ENCODE measurements at regions not wholly inside any gene's neighbourhood (a gene's known extent, or its start where the extent isn't known, plus 50 kb on each side); places are given as distances from the start of the nearest gene placed in this dataset.

GRCh38 chr12:46445551-46446235 lies 73.1 kb upstream of the SLC38A2 start:
- H3K36me3 ChIP-seq, result no peaks in the 10 kb centered on the region
- no peak for DNase-seq
- no peaks in the 10 kb centered on the region for H3K4me1 ChIP-seq

GRCh38 chr12:46445093-46445492 lies 72.5 kb upstream of the SLC38A2 start:
- H3K36me3 ChIP-seq, result no peaks in the 10 kb centered on the region
- no peaks in the 10 kb centered on the region for H3K27me3 ChIP-seq
- H3K4me3 ChIP-seq, result no peak overlapping the region
- H3K9me3 ChIP-seq (replicated peaks), result no peaks in the 10 kb centered on the region
- H3K27ac ChIP-seq, result no peak overlapping the region
- DNase-seq, result no peak
- H3K4me1 ChIP-seq, result no peaks in the 10 kb centered on the region

More at GRCh38 chr12:46445551-46446235, 73.1 kb upstream of the SLC38A2 start:
- no peaks in the 10 kb centered on the region for H3K9me3 ChIP-seq (replicated peaks)
- no peaks in the 10 kb centered on the region for H3K27me3 ChIP-seq
- no peak overlapping the region for H3K4me3 ChIP-seq
- no peak overlapping the region for H3K27ac ChIP-seq

DNA sequence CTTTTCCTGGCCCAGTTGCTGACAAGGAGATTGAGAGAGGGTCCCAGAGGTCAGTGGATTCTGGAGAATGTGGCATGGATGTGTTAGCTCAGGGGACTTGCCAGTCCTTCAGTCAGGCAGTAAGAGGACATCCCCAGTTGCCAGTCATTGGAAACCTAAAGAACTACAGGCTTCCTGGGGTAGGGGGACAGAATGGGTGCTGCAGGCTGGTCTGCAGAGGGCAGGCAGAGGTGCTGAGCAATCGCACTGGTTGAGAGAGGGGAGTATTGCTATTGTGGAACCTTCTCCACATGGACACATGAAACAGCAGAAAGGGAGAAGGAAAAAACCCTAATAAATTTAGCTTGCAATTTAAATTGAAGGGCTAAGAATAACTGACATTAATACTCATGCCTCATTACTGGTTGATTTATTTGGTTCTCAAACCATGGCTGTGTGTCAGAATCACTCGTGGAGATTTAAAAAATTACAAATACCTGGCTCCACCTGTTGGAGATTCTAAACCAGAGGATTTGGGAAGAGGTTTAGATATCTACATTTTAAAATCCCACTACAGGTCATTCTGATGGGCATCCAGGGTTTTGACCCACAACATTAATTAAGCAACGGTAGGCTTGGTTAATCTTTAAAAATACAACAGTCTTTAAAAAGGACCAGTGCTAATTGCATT lies 71.2 kb upstream of the SLC38A2 start:
- Histone ChIP-seq H3K27ac (no peak overlapping the region), H3K4me1 (no peaks in the 10 kb centered on the region), H3K9me3 (replicated peaks) (no peaks in the 10 kb centered on the region), H3K27me3 (no peaks in the 10 kb centered on the region), H3K36me3 (no peaks in the 10 kb centered on the region), H3K4me3 (no peak overlapping the region)
- DNase-seq, result no peak

- Histone ChIP-seq H3K27me3 (no peaks in the 10 kb centered on the region), H3K4me3 (no peak overlapping the region), H3K27ac (no peak overlapping the region), H3K4me1 (no peaks in the 10 kb centered on the region), H3K9me3 (replicated peaks) (no peaks in the 10 kb centered on the region), H3K36me3 (no peaks in the 10 kb centered on the region)
- DNase-seq, result no peak
Measured at GRCh38 chr12:46442738-46443137, 70.2 kb upstream of the SLC38A2 start.

GRCh38 chr12:46442239-46442638 lies 69.7 kb upstream of the SLC38A2 start:
- Histone ChIP-seq H3K4me3 (no peak overlapping the region), H3K4me1 (no peaks in the 10 kb centered on the region), H3K27me3 (no peaks in the 10 kb centered on the region), H3K9me3 (replicated peaks) (no peaks in the 10 kb centered on the region), H3K27ac (no peak overlapping the region), H3K36me3 (no peaks in the 10 kb centered on the region)
- no peak for DNase-seq

DNA sequence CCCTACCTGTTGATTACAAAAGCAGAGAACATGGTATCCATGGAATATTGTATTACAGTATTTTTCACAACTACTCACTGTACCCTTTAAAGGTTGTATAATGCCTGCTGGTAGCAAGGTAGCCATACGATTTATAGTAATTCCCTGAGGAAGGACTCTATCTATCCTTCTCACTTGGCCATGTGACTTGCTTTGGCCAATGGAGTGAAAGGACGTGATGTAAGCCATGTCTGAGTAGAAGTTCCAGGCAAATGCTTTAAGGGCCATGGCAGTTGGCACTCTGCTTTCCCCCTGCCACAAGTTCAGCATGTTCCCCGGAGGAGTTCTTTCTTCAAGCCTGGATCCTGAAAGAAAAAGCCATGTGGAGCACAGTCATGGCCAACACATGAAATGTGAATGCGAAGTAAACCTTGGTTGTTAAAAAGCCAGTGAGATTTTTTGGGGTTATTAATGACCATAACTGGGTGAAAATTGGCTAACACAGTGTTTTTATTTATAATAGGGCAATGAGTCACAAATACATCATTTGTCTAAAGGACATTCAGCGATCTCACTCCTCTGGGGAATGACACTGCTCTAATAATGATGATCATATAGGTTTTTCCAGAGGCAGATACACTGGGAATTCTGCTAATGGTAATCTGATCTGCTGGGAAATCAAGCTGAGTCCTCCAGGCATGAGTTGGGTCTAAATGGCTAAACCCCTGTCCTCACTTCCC lies 67.4 kb upstream of the SLC38A2 start:
- no peak overlapping the region for H3K27ac ChIP-seq
- H3K9me3 ChIP-seq (replicated peaks), result no peaks in the 10 kb centered on the region
- peak in 1 of 2 experiments; percentile 64 for DNase-seq
- H3K4me1 ChIP-seq, result 0 out of 2 replicates have a peak, but pooled peaks cover 3% of the 10 kb centered on the region
- no peaks in the 10 kb centered on the region for H3K36me3 ChIP-seq
- no peak overlapping the region for H3K4me3 ChIP-seq
- H3K27me3 ChIP-seq, result no peaks in the 10 kb centered on the region

- Histone ChIP-seq H3K36me3 (no peaks in the 10 kb centered on the region), H3K27me3 (no peaks in the 10 kb centered on the region), H3K9me3 (replicated peaks) (no peaks in the 10 kb centered on the region), H3K27ac (no peak overlapping the region), H3K4me1 (0 out of 2 replicates have a peak, but pooled peaks cover 3% of the 10 kb centered on the region), H3K4me3 (no peak overlapping the region)
- no peak for DNase-seq
Measured at GRCh38 chr12:46438719-46439319, 66.2 kb upstream of the SLC38A2 start.

DNA sequence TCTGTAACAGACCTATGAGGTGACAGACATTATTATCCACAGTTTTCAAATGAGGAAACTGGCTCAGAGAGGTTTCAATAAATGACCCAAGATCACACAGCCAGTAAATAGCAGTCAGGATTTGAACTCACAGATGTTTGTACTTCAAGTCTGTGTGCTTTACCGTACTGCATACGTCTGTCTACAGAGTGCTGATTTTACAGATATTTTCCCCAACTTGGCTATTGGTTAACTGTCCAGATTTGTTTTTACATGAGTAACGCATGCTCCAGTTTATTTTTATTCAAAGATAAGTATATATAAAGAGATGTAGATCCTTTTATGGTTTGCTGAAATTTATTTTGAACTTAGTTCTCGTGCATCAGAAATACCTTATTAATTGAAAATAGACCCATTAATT lies 65.7 kb upstream of the SLC38A2 start:
- Histone ChIP-seq H3K9me3 (replicated peaks) (no peaks in the 10 kb centered on the region), H3K27ac (no peak overlapping the region), H3K27me3 (no peaks in the 10 kb centered on the region), H3K4me1 (0 out of 2 replicates have a peak, but pooled peaks cover 3% of the 10 kb centered on the region), H3K36me3 (no peaks in the 10 kb centered on the region), H3K4me3 (no peak overlapping the region)
- no peak for DNase-seq

DNA sequence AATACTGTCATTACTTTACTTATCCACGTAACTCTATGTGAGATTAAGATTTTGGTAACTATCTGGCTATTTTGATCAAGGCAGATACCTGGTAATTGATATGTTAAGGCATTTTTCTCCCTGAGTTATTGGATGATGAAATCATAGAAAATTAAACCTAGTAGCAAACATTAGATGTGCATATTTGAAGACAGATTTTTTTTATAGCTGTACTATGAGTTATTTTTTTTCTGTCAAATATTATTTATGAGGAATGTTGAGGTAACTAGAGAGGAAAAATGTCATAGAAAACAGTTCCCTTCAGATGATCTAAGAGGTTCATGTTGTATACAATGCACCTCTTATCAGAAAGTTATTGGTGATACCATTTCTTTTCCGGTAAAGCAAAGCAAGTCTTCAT lies 64.9 kb upstream of the SLC38A2 start:
- no peak overlapping the region for H3K27ac ChIP-seq
- H3K4me3 ChIP-seq, result no peak overlapping the region
- no peak for DNase-seq
- no peaks in the 10 kb centered on the region for H3K36me3 ChIP-seq
- H3K9me3 ChIP-seq (replicated peaks), result no peaks in the 10 kb centered on the region
- H3K27me3 ChIP-seq, result no peaks in the 10 kb centered on the region
- peaks cover 3% of the 10 kb centered on the region; the same call in 1 of the 2 replicates for H3K4me1 ChIP-seq

DNA sequence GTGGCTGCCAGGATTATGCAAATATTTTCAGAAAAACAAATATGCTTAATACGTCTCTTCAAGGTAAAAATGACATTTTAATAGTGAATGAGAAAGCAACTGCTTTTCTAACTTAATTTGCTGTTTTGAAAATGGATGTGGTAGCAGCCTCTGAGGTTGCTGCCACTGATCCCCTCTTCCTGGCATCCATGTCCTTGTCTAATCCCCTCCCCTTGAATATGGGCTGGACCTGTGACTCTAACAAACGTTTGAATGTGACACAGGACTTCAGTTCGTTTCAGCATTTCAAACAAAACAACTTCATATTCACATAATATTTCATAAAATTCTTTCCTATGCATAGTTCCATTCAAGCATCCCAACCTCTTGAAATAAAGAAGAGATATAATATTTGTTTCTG lies 64.2 kb upstream of the SLC38A2 start:
- Histone ChIP-seq H3K9me3 (replicated peaks) (no peaks in the 10 kb centered on the region), H3K4me1 (peaks cover 9% of the 10 kb centered on the region), H3K27me3 (no peaks in the 10 kb centered on the region), H3K36me3 (no peaks in the 10 kb centered on the region), H3K27ac (no peak overlapping the region), H3K4me3 (no peak overlapping the region)
- peak in 1 of 2 experiments; percentile 35 for DNase-seq

GRCh38 chr12:46435625-46436024 lies 63.1 kb upstream of the SLC38A2 start:
- Histone ChIP-seq H3K4me1 (peaks cover 12% of the 10 kb centered on the region), H3K36me3 (no peaks in the 10 kb centered on the region), H3K9me3 (replicated peaks) (no peaks in the 10 kb centered on the region), H3K4me3 (no peak overlapping the region), H3K27ac (no peak overlapping the region), H3K27me3 (no peaks in the 10 kb centered on the region)
- DNase-seq, result no peak

- Histone ChIP-seq H3K4me1 (peaks cover 12% of the 10 kb centered on the region), H3K27me3 (no peaks in the 10 kb centered on the region), H3K27ac (no peak overlapping the region), H3K9me3 (replicated peaks) (no peaks in the 10 kb centered on the region), H3K4me3 (no peak overlapping the region), H3K36me3 (no peaks in the 10 kb centered on the region)
- DNase-seq, result no peak
Measured at GRCh38 chr12:46435029-46435428, 62.5 kb upstream of the SLC38A2 start.

- Histone ChIP-seq H3K4me1 (peaks cover 12% of the 10 kb centered on the region), H3K27ac (no peak overlapping the region), H3K4me3 (no peak overlapping the region), H3K36me3 (no peaks in the 10 kb centered on the region), H3K9me3 (replicated peaks) (no peaks in the 10 kb centered on the region), H3K27me3 (no peaks in the 10 kb centered on the region)
- no peak for DNase-seq
Measured at GRCh38 chr12:46433829-46434228, 61.3 kb upstream of the SLC38A2 start.

- H3K4me1 ChIP-seq, result peaks cover 12% of the 10 kb centered on the region
- H3K27ac ChIP-seq, result no peak overlapping the region
- no peaks in the 10 kb centered on the region for H3K36me3 ChIP-seq
- peaks cover 2% of the 10 kb centered on the region; the same call in 1 of the 2 replicates for H3K9me3 ChIP-seq (replicated peaks)
- H3K27me3 ChIP-seq, result no peaks in the 10 kb centered on the region
- no peak overlapping the region for H3K4me3 ChIP-seq
- no peak for DNase-seq
Measured at GRCh38 chr12:46432325-46432724, 59.8 kb upstream of the SLC38A2 start.

Measured in SJCRH30 (cell line).